HL-60 (cell line): ENCODE measurements at regions not wholly inside any gene's neighbourhood (a gene's known extent, or its start where the extent isn't known, plus 50 kb on each side); places are given as distances from the start of the nearest gene placed in this dataset.

Source experiments
- DNase-seq, 2 experiments: peaks; one replicate each; pipeline ENCODE4 v3.0.0-alpha.2; 2010 to 2020; ENCODE audit warnings: low read depth in 1 of 2, low spot score in 1 of 2
- H3K27ac ChIP-seq: fragments of 250-450 bp; sonication (Bioruptor Pico); replicated peaks from 2 replicates; pipeline ENCODE4 v1.5.1; 2020; ENCODE audit warnings: mild to moderate bottlenecking, moderate library complexity
- H3K27me3 ChIP-seq: fragments of 250-450 bp; sonication (Bioruptor Pico); 2 replicates; pipeline ENCODE4 v1.5.1; 2021; ENCODE audit warnings: mild to moderate bottlenecking, moderate library complexity; ENCODE audit not compliant: insufficient read depth, poor library complexity, severe bottlenecking
- H3K4me3 ChIP-seq: replicated peaks from 2 replicates; pipeline ENCODE4 v1.5.1; 2011; ENCODE audit warnings: mild to moderate bottlenecking, control low read depth, low read length; ENCODE audit not compliant: insufficient read depth
- GABPA ChIP-seq: IDR thresholded peaks from 2 replicates; pipeline ENCODE4 v1.6.1; 2012; ENCODE audit warnings: low read depth
- POLR2AphosphoS5 ChIP-seq: IDR thresholded peaks from 2 replicates; pipeline ENCODE4 v1.6.1; 2012; ENCODE audit warnings: low read depth
- SPI1 ChIP-seq: IDR thresholded peaks from 2 replicates; pipeline ENCODE4 v1.6.1; 2012; ENCODE audit warnings: low read depth, mild to moderate bottlenecking, borderline replicate concordance
- TF ChIP-seq, protein P1 (sequence below): IDR thresholded peaks from 2 replicates; pipeline ENCODE4 v1.6.1; 2012; ENCODE audit warnings: low read depth; ENCODE audit not compliant: insufficient replicate concordance
- TF ChIP-seq, protein P2 (sequence below): IDR thresholded peaks from one replicate; pipeline ENCODE4 v1.5.1; 2011; ENCODE audit warnings: low read length, control low read depth, inconsistent platforms; ENCODE audit not compliant: insufficient read depth

DNA sequence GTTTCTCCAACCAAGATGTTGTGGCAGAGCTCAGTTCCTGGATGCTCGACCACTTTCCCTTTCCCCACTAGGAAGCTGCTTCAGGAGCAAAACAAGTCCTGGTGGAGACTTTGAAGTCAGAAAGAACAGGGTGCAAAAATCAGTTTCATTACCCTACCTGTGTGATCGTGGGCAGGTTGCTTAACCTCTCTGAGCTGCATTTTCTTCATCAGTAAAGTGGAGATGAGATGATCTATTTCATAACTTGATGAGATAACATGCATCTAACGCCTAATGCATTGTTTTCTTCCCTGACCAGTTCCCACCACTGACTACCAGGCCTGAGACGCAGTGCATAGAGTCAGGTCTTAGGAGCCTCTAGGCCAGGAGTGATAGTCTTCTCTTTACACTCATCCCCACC is 470.0 kb downstream of the SOX6 start:
- TF ChIP-seq GABPA (no peak), SPI1 (no peak), POLR2AphosphoS5 (no peak)
- TF ChIP-seq, protein P1, sequence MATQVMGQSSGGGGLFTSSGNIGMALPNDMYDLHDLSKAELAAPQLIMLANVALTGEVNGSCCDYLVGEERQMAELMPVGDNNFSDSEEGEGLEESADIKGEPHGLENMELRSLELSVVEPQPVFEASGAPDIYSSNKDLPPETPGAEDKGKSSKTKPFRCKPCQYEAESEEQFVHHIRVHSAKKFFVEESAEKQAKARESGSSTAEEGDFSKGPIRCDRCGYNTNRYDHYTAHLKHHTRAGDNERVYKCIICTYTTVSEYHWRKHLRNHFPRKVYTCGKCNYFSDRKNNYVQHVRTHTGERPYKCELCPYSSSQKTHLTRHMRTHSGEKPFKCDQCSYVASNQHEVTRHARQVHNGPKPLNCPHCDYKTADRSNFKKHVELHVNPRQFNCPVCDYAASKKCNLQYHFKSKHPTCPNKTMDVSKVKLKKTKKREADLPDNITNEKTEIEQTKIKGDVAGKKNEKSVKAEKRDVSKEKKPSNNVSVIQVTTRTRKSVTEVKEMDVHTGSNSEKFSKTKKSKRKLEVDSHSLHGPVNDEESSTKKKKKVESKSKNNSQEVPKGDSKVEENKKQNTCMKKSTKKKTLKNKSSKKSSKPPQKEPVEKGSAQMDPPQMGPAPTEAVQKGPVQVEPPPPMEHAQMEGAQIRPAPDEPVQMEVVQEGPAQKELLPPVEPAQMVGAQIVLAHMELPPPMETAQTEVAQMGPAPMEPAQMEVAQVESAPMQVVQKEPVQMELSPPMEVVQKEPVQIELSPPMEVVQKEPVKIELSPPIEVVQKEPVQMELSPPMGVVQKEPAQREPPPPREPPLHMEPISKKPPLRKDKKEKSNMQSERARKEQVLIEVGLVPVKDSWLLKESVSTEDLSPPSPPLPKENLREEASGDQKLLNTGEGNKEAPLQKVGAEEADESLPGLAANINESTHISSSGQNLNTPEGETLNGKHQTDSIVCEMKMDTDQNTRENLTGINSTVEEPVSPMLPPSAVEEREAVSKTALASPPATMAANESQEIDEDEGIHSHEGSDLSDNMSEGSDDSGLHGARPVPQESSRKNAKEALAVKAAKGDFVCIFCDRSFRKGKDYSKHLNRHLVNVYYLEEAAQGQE: no peak
- TF ChIP-seq, protein P2, sequence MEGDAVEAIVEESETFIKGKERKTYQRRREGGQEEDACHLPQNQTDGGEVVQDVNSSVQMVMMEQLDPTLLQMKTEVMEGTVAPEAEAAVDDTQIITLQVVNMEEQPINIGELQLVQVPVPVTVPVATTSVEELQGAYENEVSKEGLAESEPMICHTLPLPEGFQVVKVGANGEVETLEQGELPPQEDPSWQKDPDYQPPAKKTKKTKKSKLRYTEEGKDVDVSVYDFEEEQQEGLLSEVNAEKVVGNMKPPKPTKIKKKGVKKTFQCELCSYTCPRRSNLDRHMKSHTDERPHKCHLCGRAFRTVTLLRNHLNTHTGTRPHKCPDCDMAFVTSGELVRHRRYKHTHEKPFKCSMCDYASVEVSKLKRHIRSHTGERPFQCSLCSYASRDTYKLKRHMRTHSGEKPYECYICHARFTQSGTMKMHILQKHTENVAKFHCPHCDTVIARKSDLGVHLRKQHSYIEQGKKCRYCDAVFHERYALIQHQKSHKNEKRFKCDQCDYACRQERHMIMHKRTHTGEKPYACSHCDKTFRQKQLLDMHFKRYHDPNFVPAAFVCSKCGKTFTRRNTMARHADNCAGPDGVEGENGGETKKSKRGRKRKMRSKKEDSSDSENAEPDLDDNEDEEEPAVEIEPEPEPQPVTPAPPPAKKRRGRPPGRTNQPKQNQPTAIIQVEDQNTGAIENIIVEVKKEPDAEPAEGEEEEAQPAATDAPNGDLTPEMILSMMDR: no peak
- no peak overlapping the region for H3K4me3 ChIP-seq
- no peak for DNase-seq
- H3K27ac ChIP-seq: no peak overlapping the region
- H3K27me3 ChIP-seq: peaks cover 7% of the 10 kb centered on the region

DNA sequence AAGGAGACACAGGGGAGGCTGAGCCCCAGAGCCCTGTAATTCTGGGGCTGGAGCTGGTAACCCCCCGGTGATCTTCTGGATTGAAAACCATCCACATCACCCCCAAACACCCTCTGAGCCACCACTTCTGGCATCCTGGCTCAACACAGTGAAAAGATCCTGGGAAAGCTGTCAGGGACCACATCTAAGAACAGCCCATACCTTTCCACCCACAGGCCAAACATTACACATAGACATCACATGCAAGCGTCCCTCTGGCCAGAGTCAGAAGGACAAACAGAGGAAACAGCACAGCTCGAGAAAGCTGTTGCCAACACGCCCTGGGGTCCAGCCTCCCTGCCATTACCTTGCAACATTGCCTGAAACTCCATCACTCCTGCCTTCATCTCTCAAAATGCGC is 469.5 kb downstream of the SOX6 start:
- no peak overlapping the region for H3K4me3 ChIP-seq
- peaks cover 7% of the 10 kb centered on the region for H3K27me3 ChIP-seq
- H3K27ac ChIP-seq: no peak overlapping the region
- TF ChIP-seq, protein P2: no peak
- TF ChIP-seq SPI1 (no peak), GABPA (no peak), POLR2AphosphoS5 (no peak)
- TF ChIP-seq, protein P1: no peak
- no peak for DNase-seq

DNA sequence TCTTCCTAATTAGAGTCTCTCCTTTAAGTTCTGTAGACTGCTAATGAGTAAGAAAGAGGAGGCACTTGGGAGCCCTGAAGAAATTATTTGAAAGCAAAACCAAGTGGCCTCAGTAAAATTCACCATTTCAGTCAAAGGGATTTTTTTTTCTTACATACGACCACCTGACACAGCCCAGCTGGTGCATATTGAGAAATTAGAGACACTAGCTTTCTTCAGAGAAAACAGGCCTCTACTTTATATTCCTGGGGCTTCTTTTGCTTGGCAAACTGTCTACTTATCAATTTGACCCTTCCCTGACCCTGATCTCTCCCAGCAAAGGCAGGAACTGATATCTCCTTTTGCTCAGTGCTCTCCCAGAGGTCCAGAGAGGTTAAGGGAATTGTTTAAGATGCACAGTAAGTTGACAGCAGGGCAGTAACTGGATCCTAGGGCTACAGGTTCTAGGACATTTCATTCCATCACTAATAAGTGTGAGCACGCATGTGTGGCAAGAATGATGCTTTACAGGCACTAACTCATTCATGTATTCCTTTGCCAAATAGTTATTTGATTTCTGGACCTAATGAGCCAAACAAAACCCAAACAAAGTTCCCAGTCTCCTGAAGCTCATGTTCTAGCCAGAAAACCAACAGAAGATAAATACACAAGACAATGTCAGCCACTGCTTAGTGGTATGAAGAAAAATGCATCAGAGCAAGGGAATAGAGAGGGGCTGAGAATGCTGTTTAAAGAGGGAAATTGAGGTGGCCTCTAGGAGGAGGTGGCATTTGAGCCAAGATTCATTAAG is 467.6 kb downstream of the SOX6 start:
- Histone ChIP-seq H3K27ac (no peak overlapping the region), H3K27me3 (peaks cover 3% of the 10 kb centered on the region), H3K4me3 (no peak overlapping the region)
- TF ChIP-seq GABPA (no peak), SPI1 (no peak), POLR2AphosphoS5 (no peak)
- TF ChIP-seq, protein P2: no peak
- DNase-seq: no peak
